OCI-LY1 (cell line): ENCODE measurements at regions not wholly inside any gene's neighbourhood (a gene's known extent, or its start where the extent isn't known, plus 50 kb on each side); places are given as distances from the start of the nearest gene placed in this dataset.

Source experiments
- EZH2 ChIP-seq: fragments of 200-600 bp; sonication (generic), shearing (Covaris generic); IDR thresholded peaks from 2 replicates; pipeline ENCODE4 v1.8.0; 2017; ENCODE audit warnings: borderline replicate concordance, mixed run types, mild to moderate bottlenecking, antibody characterized with exemption, low read length, moderate library complexity, mixed read lengths
- TF ChIP-seq, protein P1 (sequence below): fragments of 200-600 bp; sonication (generic), shearing (Covaris generic); IDR thresholded peaks from 2 replicates; pipeline ENCODE4 v1.5.1; 2017; ENCODE audit warnings: mild to moderate bottlenecking, antibody characterized with exemption, low read length, moderate library complexity, mixed read lengths

- TF ChIP-seq, protein P1, sequence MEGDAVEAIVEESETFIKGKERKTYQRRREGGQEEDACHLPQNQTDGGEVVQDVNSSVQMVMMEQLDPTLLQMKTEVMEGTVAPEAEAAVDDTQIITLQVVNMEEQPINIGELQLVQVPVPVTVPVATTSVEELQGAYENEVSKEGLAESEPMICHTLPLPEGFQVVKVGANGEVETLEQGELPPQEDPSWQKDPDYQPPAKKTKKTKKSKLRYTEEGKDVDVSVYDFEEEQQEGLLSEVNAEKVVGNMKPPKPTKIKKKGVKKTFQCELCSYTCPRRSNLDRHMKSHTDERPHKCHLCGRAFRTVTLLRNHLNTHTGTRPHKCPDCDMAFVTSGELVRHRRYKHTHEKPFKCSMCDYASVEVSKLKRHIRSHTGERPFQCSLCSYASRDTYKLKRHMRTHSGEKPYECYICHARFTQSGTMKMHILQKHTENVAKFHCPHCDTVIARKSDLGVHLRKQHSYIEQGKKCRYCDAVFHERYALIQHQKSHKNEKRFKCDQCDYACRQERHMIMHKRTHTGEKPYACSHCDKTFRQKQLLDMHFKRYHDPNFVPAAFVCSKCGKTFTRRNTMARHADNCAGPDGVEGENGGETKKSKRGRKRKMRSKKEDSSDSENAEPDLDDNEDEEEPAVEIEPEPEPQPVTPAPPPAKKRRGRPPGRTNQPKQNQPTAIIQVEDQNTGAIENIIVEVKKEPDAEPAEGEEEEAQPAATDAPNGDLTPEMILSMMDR: no peak
- TF ChIP-seq EZH2: no peak
These were observed 302.9 kb upstream of the PAPPA start for GRCh38 chr9:115850548-115851304.
